Activated naive CD4-positive, alpha-beta T cell treated with Interleukin-2 at 50 U/mL for 16 hours (primary cell): ENCODE measurements at regions not wholly inside any gene's neighbourhood (a gene's known extent, or its start where the extent isn't known, plus 50 kb on each side); places are given as distances from the start of the nearest gene placed in this dataset.
"Not testable (repeated sequence)": the region's sequence is repeated elsewhere in the genome, so short reads cannot be mapped to it uniquely, and the experiment has no call there.

Source experiments
- DNase-seq: peaks from one replicate; pipeline ENCODE4 v3.0.0-alpha.2; 2020

GRCh38 chr9:80690349-80690939 is 998.9 kb downstream of the TLE1 start:
- no peak for DNase-seq

GRCh38 chr9:80679916-80680315 is 1009.4 kb downstream of the TLE1 start:
- DNase-seq: no peak

GRCh38 chr9:80678906-80679305 is 1010.4 kb downstream of the TLE1 start:
- DNase-seq: no peak

- no peak for DNase-seq
Measured at GRCh38 chr9:80673496-80673895, 1015.9 kb downstream of the TLE1 start.

GRCh38 chr9:80665479-80665878 is 1023.9 kb downstream of the TLE1 start:
- no peak for DNase-seq

- no peak for DNase-seq
Measured at GRCh38 chr9:80664327-80665210, 1024.8 kb downstream of the TLE1 start.

GRCh38 chr9:80659751-80660150 is 1029.6 kb downstream of the TLE1 start:
- DNase-seq: not testable (repeated sequence)

GRCh38 chr9:80651044-80651443 is 1038.3 kb downstream of the TLE1 start:
- DNase-seq: no peak

GRCh38 chr9:80649496-80649895 is 1039.9 kb downstream of the TLE1 start:
- no peak for DNase-seq

- no peak for DNase-seq
Measured at GRCh38 chr9:80649001-80649420, 1040.3 kb downstream of the TLE1 start.

- no peak for DNase-seq
Measured at GRCh38 chr9:80648336-80648735, 1041.0 kb downstream of the TLE1 start.

- no peak for DNase-seq
Measured at GRCh38 chr9:80646211-80646610, 1043.1 kb downstream of the TLE1 start.

GRCh38 chr9:80644044-80644443 is 1045.3 kb downstream of the TLE1 start:
- no peak for DNase-seq

- DNase-seq: no peak
Measured at GRCh38 chr9:80635065-80635464, 1054.3 kb downstream of the TLE1 start.

GRCh38 chr9:80632041-80632440 is 1057.3 kb downstream of the TLE1 start:
- no peak for DNase-seq

GRCh38 chr9:80622508-80622907 is 1050.7 kb downstream of the TLE4 start:
- no peak for DNase-seq

- DNase-seq: no peak
Measured at GRCh38 chr9:80619356-80619755, 1047.6 kb downstream of the TLE4 start.

GRCh38 chr9:80615964-80616363 is 1044.2 kb downstream of the TLE4 start:
- DNase-seq: no peak

- no peak for DNase-seq
Measured at GRCh38 chr9:80605793-80606192, 1034.0 kb downstream of the TLE4 start.

- DNase-seq: no peak
Measured at GRCh38 chr9:80605129-80605528, 1033.4 kb downstream of the TLE4 start.

- no peak for DNase-seq
Measured at GRCh38 chr9:80602291-80602690, 1030.5 kb downstream of the TLE4 start.

GRCh38 chr9:80596579-80596978 is 1024.8 kb downstream of the TLE4 start:
- no peak for DNase-seq

GRCh38 chr9:80595192-80595591 is 1023.4 kb downstream of the TLE4 start:
- DNase-seq: no peak

GRCh38 chr9:80592413-80592812 is 1020.6 kb downstream of the TLE4 start:
- no peak for DNase-seq
